ENCODE measurements at regions not wholly inside any gene's neighbourhood (a gene's known extent, or its start where the extent isn't known, plus 50 kb on each side); places are given as distances from the start of the nearest gene placed in this dataset.

DNA sequence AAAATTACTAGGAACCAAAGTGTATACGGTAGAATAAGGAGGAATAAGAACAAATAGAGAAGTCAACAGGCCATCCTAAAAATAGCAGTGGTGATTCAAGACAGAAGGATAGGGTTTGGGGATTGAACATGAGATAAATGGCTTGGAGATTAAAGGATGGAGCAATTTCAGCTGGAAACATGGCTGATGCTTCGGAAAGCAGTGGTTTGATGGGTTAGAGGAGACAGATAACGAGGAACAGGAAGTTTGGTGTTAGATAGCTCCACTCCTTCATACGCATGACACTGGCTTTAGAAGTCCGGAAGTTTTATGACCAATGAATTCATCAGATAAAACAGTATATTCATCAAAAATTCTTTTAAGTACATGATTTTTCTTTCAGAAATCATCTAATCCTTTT, 70.8 kb upstream of the GALNTL6 start:
- no peak overlapping the region for H3K27ac ChIP-seq (ENCODE audit: low read depth, low read length, poor library complexity, severe bottlenecking)
- no peak overlapping the region for H3K9ac ChIP-seq (ENCODE audit: low read length)
- H4K20me1 ChIP-seq (ENCODE audit: insufficient read depth, low read length), result no peaks in the 10 kb centered on the region
- H3K4me3 ChIP-seq (ENCODE audit: low read depth, low read length, poor library complexity, severe bottlenecking), result no peak overlapping the region
- TF ChIP-seq, protein P1, sequence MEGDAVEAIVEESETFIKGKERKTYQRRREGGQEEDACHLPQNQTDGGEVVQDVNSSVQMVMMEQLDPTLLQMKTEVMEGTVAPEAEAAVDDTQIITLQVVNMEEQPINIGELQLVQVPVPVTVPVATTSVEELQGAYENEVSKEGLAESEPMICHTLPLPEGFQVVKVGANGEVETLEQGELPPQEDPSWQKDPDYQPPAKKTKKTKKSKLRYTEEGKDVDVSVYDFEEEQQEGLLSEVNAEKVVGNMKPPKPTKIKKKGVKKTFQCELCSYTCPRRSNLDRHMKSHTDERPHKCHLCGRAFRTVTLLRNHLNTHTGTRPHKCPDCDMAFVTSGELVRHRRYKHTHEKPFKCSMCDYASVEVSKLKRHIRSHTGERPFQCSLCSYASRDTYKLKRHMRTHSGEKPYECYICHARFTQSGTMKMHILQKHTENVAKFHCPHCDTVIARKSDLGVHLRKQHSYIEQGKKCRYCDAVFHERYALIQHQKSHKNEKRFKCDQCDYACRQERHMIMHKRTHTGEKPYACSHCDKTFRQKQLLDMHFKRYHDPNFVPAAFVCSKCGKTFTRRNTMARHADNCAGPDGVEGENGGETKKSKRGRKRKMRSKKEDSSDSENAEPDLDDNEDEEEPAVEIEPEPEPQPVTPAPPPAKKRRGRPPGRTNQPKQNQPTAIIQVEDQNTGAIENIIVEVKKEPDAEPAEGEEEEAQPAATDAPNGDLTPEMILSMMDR (IDR thresholded peaks at IDR 0.05; ENCODE audit: low read length), result no peak
- no peak for TF ChIP-seq EZH2 (IDR thresholded peaks at IDR 0.05; ENCODE audit: borderline replicate concordance, low read length)
- no peaks in the 10 kb centered on the region for H3K79me2 ChIP-seq (ENCODE audit: insufficient read depth, low read length)
- H3K4me1 ChIP-seq (ENCODE audit: insufficient read depth, low read length, severe bottlenecking), result no peaks in the 10 kb centered on the region
- no peaks in the 10 kb centered on the region for H3K27me3 ChIP-seq (ENCODE audit: insufficient read depth, low read length)
- no peak overlapping the region for H2AFZ ChIP-seq (ENCODE audit: low read length)
- H3K36me3 ChIP-seq (ENCODE audit: insufficient read depth, low read length), result no peaks in the 10 kb centered on the region
- no peaks in the 10 kb centered on the region for H3F3A ChIP-seq (ENCODE audit: insufficient read depth, low read length)
- H3K9me3 ChIP-seq (ENCODE audit: low read length), result no peaks in the 10 kb centered on the region
- no peaks in the 10 kb centered on the region for H3K9me2 ChIP-seq (ENCODE audit: low read depth, low read length)
- H3K4me2 ChIP-seq (ENCODE audit: low read length), result no peak overlapping the region

DNA sequence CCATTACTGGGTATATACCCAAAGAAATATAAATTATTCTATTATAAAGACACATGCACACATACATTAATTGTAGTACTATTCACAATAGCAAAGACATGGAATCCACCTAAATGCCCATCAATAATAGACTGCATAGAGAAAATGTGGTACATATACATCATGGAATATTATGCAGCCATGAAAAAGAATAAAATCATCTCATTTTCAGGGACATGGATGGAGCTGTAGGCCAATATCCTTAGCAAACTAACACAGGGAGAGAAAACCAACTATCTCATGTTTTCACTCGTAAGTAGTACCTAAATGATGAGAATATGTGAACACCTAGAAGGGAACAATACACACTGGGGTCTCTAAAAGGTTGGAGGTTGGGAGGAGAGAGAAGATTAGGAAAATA, 86.0 kb upstream of the GALNTL6 start:
- Histone ChIP-seq H3K79me2 (ENCODE audit: insufficient read depth, low read length) (no peaks in the 10 kb centered on the region), H3K36me3 (ENCODE audit: insufficient read depth, low read length) (no peaks in the 10 kb centered on the region), H3K4me2 (ENCODE audit: low read length) (no peak overlapping the region), H3F3A (ENCODE audit: insufficient read depth, low read length) (no peaks in the 10 kb centered on the region), H3K27ac (ENCODE audit: low read depth, low read length, poor library complexity, severe bottlenecking) (no peak overlapping the region), H3K9me3 (ENCODE audit: low read length) (no peaks in the 10 kb centered on the region), H3K4me3 (ENCODE audit: low read depth, low read length, poor library complexity, severe bottlenecking) (no peak overlapping the region), H3K9ac (ENCODE audit: low read length) (no peak overlapping the region), H3K27me3 (ENCODE audit: insufficient read depth, low read length) (no peaks in the 10 kb centered on the region), H2AFZ (ENCODE audit: low read length) (no peak overlapping the region), H3K4me1 (ENCODE audit: insufficient read depth, low read length, severe bottlenecking) (no peaks in the 10 kb centered on the region), H3K9me2 (ENCODE audit: low read depth, low read length) (no peaks in the 10 kb centered on the region), H4K20me1 (ENCODE audit: insufficient read depth, low read length) (no peaks in the 10 kb centered on the region)
- TF ChIP-seq, protein P1 (IDR thresholded peaks at IDR 0.05; ENCODE audit: low read length), result no peak
- no peak for TF ChIP-seq EZH2 (IDR thresholded peaks at IDR 0.05; ENCODE audit: borderline replicate concordance, low read length)

DNA sequence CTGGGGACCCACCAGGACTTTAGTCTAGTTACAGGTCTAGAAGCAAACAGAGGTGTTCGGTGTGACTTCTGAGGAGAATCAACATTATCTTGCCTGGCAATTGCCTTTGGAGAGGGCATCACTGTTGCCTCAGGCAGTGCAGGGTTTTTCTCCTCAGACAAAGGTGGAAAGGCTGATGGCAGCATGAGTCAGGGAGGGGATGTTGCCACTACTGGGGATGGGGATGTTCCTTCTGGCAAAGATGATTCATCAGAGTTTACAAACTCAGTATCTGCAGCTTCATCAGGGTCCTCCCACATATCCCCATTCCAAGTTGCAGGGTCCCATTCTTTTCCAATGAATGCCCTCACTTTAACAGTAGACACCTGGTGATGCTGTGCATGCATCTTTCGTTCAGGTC, 91.3 kb upstream of the GALNTL6 start:
- Histone ChIP-seq H3K9ac (ENCODE audit: low read length) (no peak overlapping the region), H3K27me3 (ENCODE audit: insufficient read depth, low read length) (no peaks in the 10 kb centered on the region), H3K4me2 (ENCODE audit: low read length) (no peak overlapping the region), H3K9me3 (ENCODE audit: low read length) (no peaks in the 10 kb centered on the region), H3K79me2 (ENCODE audit: insufficient read depth, low read length) (no peaks in the 10 kb centered on the region), H3K4me1 (ENCODE audit: insufficient read depth, low read length, severe bottlenecking) (no peaks in the 10 kb centered on the region), H3K4me3 (ENCODE audit: low read depth, low read length, poor library complexity, severe bottlenecking) (no peak overlapping the region), H3F3A (ENCODE audit: insufficient read depth, low read length) (no peaks in the 10 kb centered on the region), H4K20me1 (ENCODE audit: insufficient read depth, low read length) (no peaks in the 10 kb centered on the region), H2AFZ (ENCODE audit: low read length) (no peak overlapping the region), H3K27ac (ENCODE audit: low read depth, low read length, poor library complexity, severe bottlenecking) (no peak overlapping the region), H3K9me2 (ENCODE audit: low read depth, low read length) (no peaks in the 10 kb centered on the region), H3K36me3 (ENCODE audit: insufficient read depth, low read length) (no peaks in the 10 kb centered on the region)
- TF ChIP-seq EZH2 (IDR thresholded peaks at IDR 0.05; ENCODE audit: borderline replicate concordance, low read length), result no peak
- TF ChIP-seq, protein P1 (IDR thresholded peaks at IDR 0.05; ENCODE audit: low read length), result no peak

Measured in OCI-LY1 (cell line).